ENCODE measurements at regions not wholly inside any gene's neighbourhood (a gene's known extent, or its start where the extent isn't known, plus 50 kb on each side); places are given as distances from the start of the nearest gene placed in this dataset.
"Not testable (repeated sequence)": the region's sequence is repeated elsewhere in the genome, so short reads cannot be mapped to it uniquely, and the experiment has no call there.

DNA sequence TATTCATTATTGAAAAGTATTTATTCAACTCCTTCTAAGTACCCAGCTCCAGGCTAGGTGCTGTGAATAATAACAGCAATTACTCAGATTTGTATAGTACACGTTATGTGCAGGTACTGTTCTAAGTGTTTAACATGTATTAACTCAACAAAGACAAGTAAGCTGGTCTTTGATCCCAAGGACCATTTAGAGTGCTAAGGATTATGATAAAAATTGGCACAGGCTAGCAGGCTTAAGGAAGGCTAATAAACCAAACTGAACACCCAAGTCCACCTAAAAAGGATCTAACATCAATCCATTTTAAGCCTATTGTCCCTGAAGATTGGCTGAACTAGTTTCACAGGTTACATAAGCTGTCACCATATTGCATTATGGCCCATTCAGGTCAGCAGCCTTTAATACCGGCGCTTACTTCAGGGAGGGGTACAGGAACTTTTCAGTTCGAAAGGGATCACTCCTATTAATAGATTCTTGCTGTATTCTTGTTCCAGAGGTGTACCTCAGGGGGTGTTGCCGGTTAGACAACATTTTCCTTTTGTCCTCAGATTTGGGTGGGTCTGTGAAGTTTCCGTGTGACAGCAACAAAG, 99.0 kb upstream of the GMDS start:
- ChIA-PET CTCF (interaction anchor here (1.0 kb wide), 1 partner anchor 12 kb away, joined by 3 read pairs; no protein-coding TSS in a partner anchor), POLR2A (interaction anchor here (0.5 kb wide), 1 partner anchor 45 kb away, joined by 3 read pairs; no protein-coding TSS in a partner anchor)

DNA sequence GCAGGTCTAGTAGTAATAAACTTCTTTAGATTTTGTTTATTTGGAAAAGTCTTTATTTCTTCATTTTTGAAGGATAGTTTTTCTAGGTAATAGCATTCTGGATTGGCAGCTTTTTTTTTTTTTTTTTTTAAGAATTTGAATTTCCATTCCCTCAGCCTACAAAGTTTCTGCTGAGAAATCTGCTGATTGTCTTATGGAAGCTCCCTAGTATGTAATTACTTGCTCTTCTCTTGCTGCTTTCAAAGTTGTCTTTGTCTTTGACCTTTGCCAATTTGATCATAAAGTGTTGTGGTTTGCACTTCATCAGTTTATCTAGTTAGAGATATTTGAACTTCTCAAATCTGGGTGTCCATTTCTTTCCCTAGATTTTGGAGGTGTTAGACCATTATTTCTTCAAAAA, 82.2 kb upstream of the GMDS start:
- peak in 2 of 3 donors; percentile 21 to 22 for DNase-seq

More for the DNA sequence above, 99.0 kb upstream of the GMDS start:
- no peak overlapping the region for H3K4me3 ChIP-seq (ENCODE audit: control insufficient read depth in 1 of 7, extremely low read depth in 1 of 7, insufficient read depth in 4 of 7, low read depth in 2 of 7, low read length in 6 of 7)
- WGBS (ENCODE audit: insufficient coverage) = 98% methylated on average over 4 of the region's 6 CpGs
- no peaks in the 10 kb centered on the region for H3K36me3 ChIP-seq (ENCODE audit: control insufficient read depth in 4 of 4, insufficient read depth in 4 of 4, low read length in 3 of 4)
- H3K4me1 ChIP-seq (ENCODE audit: control extremely low read depth in 1 of 4, control insufficient read depth in 4 of 4, insufficient read depth in 4 of 4, low read length in 3 of 4) = no peaks in the 10 kb centered on the region
- H3K27ac ChIP-seq (ENCODE audit: insufficient read depth in 1 of 2, low read depth in 1 of 2, low read length in 2 of 2, poor library complexity in 1 of 2, severe bottlenecking in 2 of 2) = no peak overlapping the region
- H3K9me3 ChIP-seq (ENCODE audit: control extremely low read depth in 1 of 5, control insufficient read depth in 4 of 5, insufficient read depth in 2 of 5, low read depth in 1 of 5, low read length in 4 of 5) = peaks cover 0 to 21% (median 6%) of the 10 kb centered on the region in 5 experiments
- H3K27me3 ChIP-seq (replicated peaks in 2 of 5; ENCODE audit: control insufficient read depth in 4 of 5, insufficient read depth in 5 of 5, low read length in 4 of 5) = no peaks in the 10 kb centered on the region
- DNase-seq = no peak

DNA sequence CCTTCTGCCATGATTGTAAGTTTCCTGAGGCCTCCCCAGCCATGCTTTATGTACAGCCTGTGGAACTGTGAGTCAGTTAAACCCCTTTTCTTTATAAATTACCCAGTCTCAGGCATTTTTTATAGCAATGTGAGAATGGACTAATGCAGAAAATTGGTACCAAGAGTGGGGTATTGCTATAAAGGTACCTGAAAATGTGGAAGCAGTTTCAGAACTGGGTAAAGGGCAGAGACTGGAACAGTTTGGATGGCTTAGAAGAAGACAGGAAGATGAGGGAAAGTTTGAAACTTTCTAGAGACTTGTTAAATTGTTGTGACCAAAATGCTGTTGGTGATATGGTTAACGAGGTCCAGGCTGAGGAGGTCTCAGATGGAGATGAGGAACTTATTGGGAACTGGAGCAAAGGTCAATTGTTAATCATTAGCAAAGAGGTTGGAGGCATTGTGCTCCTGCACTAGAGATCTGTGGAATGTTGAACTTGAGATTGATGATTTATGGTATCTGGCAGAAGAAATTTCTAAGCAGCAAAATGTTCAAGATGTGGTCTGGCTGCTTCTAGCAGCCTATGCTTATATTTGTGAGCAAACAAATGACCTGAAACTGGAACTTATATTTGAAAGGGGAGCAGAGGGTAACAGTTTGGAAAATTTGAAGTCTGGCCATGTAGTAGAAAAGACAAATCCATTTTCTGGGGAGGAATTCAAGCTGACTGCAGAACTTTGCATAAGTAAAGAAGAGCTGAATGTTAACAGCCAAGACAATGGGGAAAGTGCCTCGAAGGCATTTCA, 79.0 kb upstream of the GMDS start:
- Histone ChIP-seq H3K36me3 (ENCODE audit: control insufficient read depth in 4 of 4, insufficient read depth in 4 of 4, low read length in 3 of 4) (peaks cover 0 to 26% (median 2%) of the 10 kb centered on the region in 4 experiments), H3K4me3 (ENCODE audit: control insufficient read depth in 1 of 7, extremely low read depth in 1 of 7, insufficient read depth in 4 of 7, low read depth in 2 of 7, low read length in 6 of 7) (no peak overlapping the region), H3K9me3 (ENCODE audit: control extremely low read depth in 1 of 5, control insufficient read depth in 4 of 5, insufficient read depth in 2 of 5, low read depth in 1 of 5, low read length in 4 of 5) (peaks cover 6 to 79% (median 16%) of the 10 kb centered on the region in 5 experiments), H3K27ac (ENCODE audit: insufficient read depth in 1 of 2, low read depth in 1 of 2, low read length in 2 of 2, poor library complexity in 1 of 2, severe bottlenecking in 2 of 2) (no peak overlapping the region), H3K4me1 (ENCODE audit: control extremely low read depth in 1 of 4, control insufficient read depth in 4 of 4, insufficient read depth in 4 of 4, low read length in 3 of 4) (no peaks in the 10 kb centered on the region), H3K27me3 (replicated peaks in 2 of 5; ENCODE audit: control insufficient read depth in 4 of 5, insufficient read depth in 5 of 5, low read length in 4 of 5) (no peaks in the 10 kb centered on the region)
- ChIA-PET POLR2A (no interaction called here), CTCF (no interaction called here)
- 100% methylated on average over 2 of the region's 2 CpGs for WGBS (ENCODE audit: insufficient coverage)
- no peak for DNase-seq

More for the DNA sequence above, 82.2 kb upstream of the GMDS start:
- POLR2A ChIA-PET = no interaction called here
- Histone ChIP-seq H3K4me3 (ENCODE audit: control insufficient read depth in 1 of 7, extremely low read depth in 1 of 7, insufficient read depth in 4 of 7, low read depth in 2 of 7, low read length in 6 of 7) (no peak overlapping the region), H3K27ac (ENCODE audit: insufficient read depth in 1 of 2, low read depth in 1 of 2, low read length in 2 of 2, poor library complexity in 1 of 2, severe bottlenecking in 2 of 2) (no peak overlapping the region), H3K9me3 (ENCODE audit: control extremely low read depth in 1 of 5, control insufficient read depth in 4 of 5, insufficient read depth in 2 of 5, low read depth in 1 of 5, low read length in 4 of 5) (peaks cover 1 to 72% (median 19%) of the 10 kb centered on the region in 5 experiments), H3K36me3 (ENCODE audit: control insufficient read depth in 4 of 4, insufficient read depth in 4 of 4, low read length in 3 of 4) (peaks cover 0 to 23% (median 0%) of the 10 kb centered on the region in 4 experiments), H3K4me1 (ENCODE audit: control extremely low read depth in 1 of 4, control insufficient read depth in 4 of 4, insufficient read depth in 4 of 4, low read length in 3 of 4) (no peaks in the 10 kb centered on the region), H3K27me3 (replicated peaks in 2 of 5; ENCODE audit: control insufficient read depth in 4 of 5, insufficient read depth in 5 of 5, low read length in 4 of 5) (no peaks in the 10 kb centered on the region)
- CTCF ChIA-PET = no interaction called here

DNA sequence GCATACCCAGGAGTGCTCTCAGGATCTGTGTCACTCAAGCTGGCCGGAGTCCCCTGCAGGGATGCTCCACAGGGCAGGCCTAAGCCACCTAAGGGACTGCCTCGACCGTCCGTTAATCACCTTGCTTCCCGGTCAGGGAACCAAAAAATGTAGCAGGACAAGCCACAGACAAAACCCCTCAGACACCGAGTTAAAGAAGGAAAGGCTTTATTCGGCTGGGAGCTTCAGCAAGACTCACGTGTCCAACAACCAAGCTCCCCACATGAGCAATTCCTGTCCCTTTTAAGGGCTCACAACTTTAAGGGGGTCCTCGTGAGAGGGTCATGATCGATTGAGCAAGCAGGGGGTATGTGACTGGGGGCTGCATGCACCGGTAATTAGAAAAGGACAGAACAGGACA, 72.1 kb upstream of the GMDS start:
- H3K4me1 ChIP-seq (ENCODE audit: control extremely low read depth in 1 of 4, control insufficient read depth in 4 of 4, insufficient read depth in 4 of 4, low read length in 3 of 4); CTCF ChIA-PET; DNase-seq; H3K4me3 ChIP-seq (ENCODE audit: control insufficient read depth in 1 of 7, extremely low read depth in 1 of 7, insufficient read depth in 4 of 7, low read depth in 2 of 7, low read length in 6 of 7); POLR2A ChIA-PET; H3K27me3 ChIP-seq (replicated peaks in 2 of 5; ENCODE audit: control insufficient read depth in 4 of 5, insufficient read depth in 5 of 5, low read length in 4 of 5); H3K27ac ChIP-seq (ENCODE audit: insufficient read depth in 1 of 2, low read depth in 1 of 2, low read length in 2 of 2, poor library complexity in 1 of 2, severe bottlenecking in 2 of 2): not testable (repeated sequence)
- Histone ChIP-seq H3K36me3 (ENCODE audit: control insufficient read depth in 4 of 4, insufficient read depth in 4 of 4, low read length in 3 of 4) (peaks cover 0 to 21% (median 3%) of the 10 kb centered on the region in 4 experiments), H3K9me3 (ENCODE audit: control extremely low read depth in 1 of 5, control insufficient read depth in 4 of 5, insufficient read depth in 2 of 5, low read depth in 1 of 5, low read length in 4 of 5) (peaks cover 4 to 54% (median 9%) of the 10 kb centered on the region in 5 experiments)
- 94% methylated on average over 10 of the region's 11 CpGs for WGBS (ENCODE audit: insufficient coverage)

DNA sequence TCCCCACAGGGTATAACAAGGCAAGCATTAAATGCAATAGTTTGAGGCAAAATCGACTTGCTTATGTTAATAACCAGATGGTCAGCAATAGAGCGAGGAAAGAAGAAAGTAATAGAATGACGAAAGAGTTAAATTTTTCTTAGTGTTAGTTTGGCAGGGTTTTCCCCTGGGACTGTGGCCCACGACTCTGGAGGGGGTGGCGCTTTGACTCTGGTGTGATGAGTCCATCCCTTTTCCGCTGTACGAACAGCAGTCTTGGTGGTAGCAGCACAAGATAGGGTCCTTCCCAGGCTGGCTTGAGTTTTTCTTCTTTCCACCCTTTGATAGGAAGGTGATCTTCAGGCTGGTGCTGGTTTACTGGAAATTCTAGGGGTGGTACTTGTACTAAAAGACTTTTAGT, 69.2 kb upstream of the GMDS start:
- no peak overlapping the region for H3K4me3 ChIP-seq (ENCODE audit: control insufficient read depth in 1 of 7, extremely low read depth in 1 of 7, insufficient read depth in 4 of 7, low read depth in 2 of 7, low read length in 6 of 7)
- H3K27me3 ChIP-seq (replicated peaks in 2 of 5; ENCODE audit: control insufficient read depth in 4 of 5, insufficient read depth in 5 of 5, low read length in 4 of 5) = no peaks in the 10 kb centered on the region
- WGBS (ENCODE audit: insufficient coverage) = 100% methylated on average over 5 of the region's 7 CpGs
- peaks cover 0 to 35% (median 9%) of the 10 kb centered on the region in 5 experiments for H3K9me3 ChIP-seq (ENCODE audit: control extremely low read depth in 1 of 5, control insufficient read depth in 4 of 5, insufficient read depth in 2 of 5, low read depth in 1 of 5, low read length in 4 of 5)
- CTCF ChIA-PET = no interaction called here
- H3K4me1 ChIP-seq (ENCODE audit: control extremely low read depth in 1 of 4, control insufficient read depth in 4 of 4, insufficient read depth in 4 of 4, low read length in 3 of 4) = no peaks in the 10 kb centered on the region
- H3K36me3 ChIP-seq (ENCODE audit: control insufficient read depth in 4 of 4, insufficient read depth in 4 of 4, low read length in 3 of 4) = peaks cover 0 to 16% (median 2%) of the 10 kb centered on the region in 4 experiments
- no peak for DNase-seq
- no peak overlapping the region for H3K27ac ChIP-seq (ENCODE audit: insufficient read depth in 1 of 2, low read depth in 1 of 2, low read length in 2 of 2, poor library complexity in 1 of 2, severe bottlenecking in 2 of 2)
- POLR2A ChIA-PET = no interaction called here

DNA sequence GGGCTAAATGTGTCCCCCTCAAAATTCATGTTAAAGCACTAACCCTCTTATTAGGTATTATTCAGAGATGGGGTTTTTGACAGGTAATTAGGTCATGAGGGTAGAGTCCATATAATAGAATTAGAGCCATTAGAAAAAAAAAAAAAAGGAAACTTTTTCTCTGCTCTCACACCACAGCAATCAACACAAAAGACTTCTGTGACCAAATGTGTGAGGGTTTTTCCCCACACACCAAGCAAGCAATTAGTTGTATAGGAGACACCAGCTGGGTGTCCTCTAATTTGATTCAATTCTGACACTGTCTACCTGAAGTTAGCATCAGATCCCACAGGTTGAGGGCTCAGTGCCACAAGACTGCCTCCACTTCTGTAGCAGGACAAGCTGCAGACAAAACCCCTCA, 64.6 kb upstream of the GMDS start:
- H3K4me1 ChIP-seq (ENCODE audit: control extremely low read depth in 1 of 4, control insufficient read depth in 4 of 4, insufficient read depth in 4 of 4, low read length in 3 of 4) = no peaks in the 10 kb centered on the region
- ChIA-PET POLR2A (no interaction called here), CTCF (no interaction called here)
- no peak for DNase-seq
- H3K27me3 ChIP-seq (replicated peaks in 2 of 5; ENCODE audit: control insufficient read depth in 4 of 5, insufficient read depth in 5 of 5, low read length in 4 of 5) = no peaks in the 10 kb centered on the region
- peaks cover 0 to 3% (median under 1%) of the 10 kb centered on the region in 4 experiments for H3K36me3 ChIP-seq (ENCODE audit: control insufficient read depth in 4 of 4, insufficient read depth in 4 of 4, low read length in 3 of 4)
- peaks cover 0 to 12% (median 0%) of the 10 kb centered on the region in 5 experiments for H3K9me3 ChIP-seq (ENCODE audit: control extremely low read depth in 1 of 5, control insufficient read depth in 4 of 5, insufficient read depth in 2 of 5, low read depth in 1 of 5, low read length in 4 of 5)
- H3K4me3 ChIP-seq (ENCODE audit: control insufficient read depth in 1 of 7, extremely low read depth in 1 of 7, insufficient read depth in 4 of 7, low read depth in 2 of 7, low read length in 6 of 7) = no peak overlapping the region
- H3K27ac ChIP-seq (ENCODE audit: insufficient read depth in 1 of 2, low read depth in 1 of 2, low read length in 2 of 2, poor library complexity in 1 of 2, severe bottlenecking in 2 of 2) = no peak overlapping the region

DNA sequence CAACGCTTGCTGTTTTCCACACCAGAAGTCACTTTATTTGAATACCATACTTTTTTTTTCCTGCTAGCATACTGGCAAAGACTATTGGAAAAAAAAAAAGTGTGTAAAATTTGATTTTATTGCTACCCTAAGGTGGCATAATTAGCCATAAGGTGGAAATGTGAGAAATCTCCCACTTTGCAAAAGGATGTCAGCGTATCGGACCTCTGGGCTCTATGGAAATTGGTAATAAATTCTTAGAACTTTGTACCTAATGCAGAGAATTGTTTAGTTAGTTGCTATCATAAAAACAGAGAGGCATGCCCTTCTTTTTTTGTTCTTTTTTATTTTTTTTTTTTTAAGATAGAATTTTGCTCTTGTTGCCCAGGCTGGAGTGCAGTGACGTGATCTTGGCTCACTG, 63.7 kb upstream of the GMDS start:
- no peaks in the 10 kb centered on the region for H3K27me3 ChIP-seq (replicated peaks in 2 of 5; ENCODE audit: control insufficient read depth in 4 of 5, insufficient read depth in 5 of 5, low read length in 4 of 5)
- H3K4me1 ChIP-seq (ENCODE audit: control extremely low read depth in 1 of 4, control insufficient read depth in 4 of 4, insufficient read depth in 4 of 4, low read length in 3 of 4) = no peaks in the 10 kb centered on the region
- H3K36me3 ChIP-seq (ENCODE audit: control insufficient read depth in 4 of 4, insufficient read depth in 4 of 4, low read length in 3 of 4) = peaks cover 0 to 3% (median under 1%) of the 10 kb centered on the region in 4 experiments
- H3K4me3 ChIP-seq (ENCODE audit: control insufficient read depth in 1 of 7, extremely low read depth in 1 of 7, insufficient read depth in 4 of 7, low read depth in 2 of 7, low read length in 6 of 7) = no peak overlapping the region
- WGBS (ENCODE audit: insufficient coverage) = 94% methylated on average over 2 of the region's 4 CpGs
- ChIA-PET POLR2A (no interaction called here), CTCF (no interaction called here)
- H3K9me3 ChIP-seq (ENCODE audit: control extremely low read depth in 1 of 5, control insufficient read depth in 4 of 5, insufficient read depth in 2 of 5, low read depth in 1 of 5, low read length in 4 of 5) = peaks cover 0 to 10% (median 0%) of the 10 kb centered on the region in 5 experiments
- H3K27ac ChIP-seq (ENCODE audit: insufficient read depth in 1 of 2, low read depth in 1 of 2, low read length in 2 of 2, poor library complexity in 1 of 2, severe bottlenecking in 2 of 2) = no peak overlapping the region
- no peak for DNase-seq
